ENCODE measurements at regions not wholly inside any gene's neighbourhood (a gene's known extent, or its start where the extent isn't known, plus 50 kb on each side); places are given as distances from the start of the nearest gene placed in this dataset.

- TF ChIP-seq CTCF (IDR thresholded peaks at IDR 0.05) (no peak), POLR2A (IDR thresholded peaks at IDR 0.05) (no peak)
Measured at GRCh38 chr2:106953779-106954178, 67.8 kb upstream of the ST6GAL2 start.
